HepG2 (cell line): ENCODE measurements at regions not wholly inside any gene's neighbourhood (a gene's known extent, or its start where the extent isn't known, plus 50 kb on each side); places are given as distances from the start of the nearest gene placed in this dataset.

Experiments
- ATAC-seq: fragments of 200-7000 bp; cut with Tn5 transposase; 3 replicates; pipeline ENCODE4 v1.9.1; 2020; ENCODE audit warnings: mild to moderate bottlenecking, moderate library complexity
- BruUV-seq: library from RNA; stranded (reverse); fragments of 400-500 nt; replicated peaks from 2 replicates; lab custom pipeline; 2021; lab: Mats Ljungman, UMichigan
- CTCF ChIA-PET: fragments of 300-600 bp; formaldehyde crosslinking; extraction: SDS; loops from one replicate; lab custom pipeline; 2021; ENCODE audit warnings: low total read pairs, inconsistent platforms, low intra/inter-chr PET ratio; lab: Yijun Ruan, JAX
- POLR2A ChIA-PET: fragments of 350-600 bp; sonication (Branson Sonifier 250); formaldehyde crosslinking; loops from one replicate; lab custom pipeline; 2020; ENCODE audit warnings: antibody characterized with exemption, inconsistent platforms; lab: Yijun Ruan, JAX
- DNase-seq: peaks from one replicate; pipeline ENCODE4 v3.0.0-alpha.2; 2015; ENCODE audit warnings: low spot score
- FAIRE-seq: peaks from 3 replicates; lab custom pipeline; 2011; peaks lifted over from hg19 to GRCh38; lab: Jason Lieb, UNC
- H2AFZ ChIP-seq: one replicate; pipeline ENCODE4 v1.6.1; 2011; ENCODE audit warnings: low read length, inconsistent platforms
- H3K27ac ChIP-seq: fragments of 300-600 bp; 3 replicates; pipeline ENCODE4 v1.8.0; 2011; ENCODE audit warnings: mixed run types, mild to moderate bottlenecking, mixed read lengths, low read length, inconsistent platforms; ENCODE audit not compliant: insufficient read depth; ENCODE audit errors: extremely low read length
- H3K27me3 ChIP-seq, 2 experiments: fragments of 200-600 bp in 1 of 2; 2 replicates in 1 of 2; 3 replicates in 1 of 2; pipeline versions ENCODE4 v1.6.0 to v1.8.0; 2011; ENCODE audit warnings: low read length in 2 of 2, mild to moderate bottlenecking in 2 of 2, moderate library complexity in 2 of 2, inconsistent platforms in 1 of 2; ENCODE audit not compliant: insufficient read depth in 2 of 2, control insufficient read depth in 1 of 2
- H3K36me3 ChIP-seq, 2 experiments: fragments of 200-600 bp in 1 of 2; replicated peaks in 1 of 2; 2 replicates in 1 of 2; 3 replicates in 1 of 2; pipeline versions ENCODE4 v1.5.1 to v1.8.0; 2011; ENCODE audit warnings: low read length in 2 of 2, inconsistent platforms in 1 of 2; ENCODE audit not compliant: insufficient read depth in 2 of 2, control insufficient read depth in 1 of 2
- H3K4me1 ChIP-seq: 2 replicates; pipeline ENCODE4 v1.5.1; 2012; ENCODE audit warnings: low read length, inconsistent platforms; ENCODE audit not compliant: insufficient read depth
- H3K4me2 ChIP-seq: 2 replicates; pipeline ENCODE4 v1.6.0; 2011; ENCODE audit warnings: low read depth, low read length, inconsistent platforms
- H3K4me3 ChIP-seq, 3 experiments: fragments of 200-600 bp in 1 of 3; sonication (generic), shearing (Covaris generic) in 1 of 3; replicated peaks in 1 of 3; 2 replicates each; pipeline ENCODE4 v1.5.1; 2011 to 2016; ENCODE audit warnings: low read length in 3 of 3, inconsistent platforms in 2 of 3, low read depth in 2 of 3, mild to moderate bottlenecking in 2 of 3, control low read depth in 1 of 3, mixed read lengths in 1 of 3; ENCODE audit not compliant: insufficient read depth in 1 of 3
- H3K79me2 ChIP-seq: one replicate; pipeline ENCODE4 v1.6.1; 2011; ENCODE audit warnings: low read length, inconsistent platforms; ENCODE audit not compliant: insufficient read depth
- H3K9ac ChIP-seq: 2 replicates; pipeline ENCODE4 v1.6.0; 2011; ENCODE audit warnings: mild to moderate bottlenecking, low read depth, low read length, inconsistent platforms; ENCODE audit not compliant: insufficient read depth
- H3K9me3 ChIP-seq: 2 replicates; pipeline ENCODE4 v1.5.1; 2012; ENCODE audit warnings: mild to moderate bottlenecking, low read length
- H4K20me1 ChIP-seq: 2 replicates; pipeline ENCODE4 v1.6.0; 2011; ENCODE audit warnings: inconsistent platforms, mild to moderate bottlenecking, low read length, moderate library complexity; ENCODE audit not compliant: insufficient read depth
- FOXA3 ChIP-seq: IDR thresholded peaks from 2 replicates; pipeline ENCODE4 v1.6.1; 2016; ENCODE audit warnings: missing genetic modification reagents, missing compliant biosample characterization
- HDAC1 ChIP-seq: sonication (generic); formaldehyde crosslinking; IDR thresholded peaks from 2 replicates; pipeline ENCODE4 v1.5.1; 2020; ENCODE audit warnings: mild to moderate bottlenecking, missing genetic modification reagents
- MIER3 ChIP-seq: IDR thresholded peaks from 2 replicates; pipeline ENCODE4 v1.6.1; 2016; ENCODE audit warnings: missing compliant biosample characterization, borderline replicate concordance
- SALL1 ChIP-seq: sonication (generic); formaldehyde crosslinking; IDR thresholded peaks from 2 replicates; pipeline ENCODE4 v1.8.0; 2022; ENCODE audit warnings: mild to moderate bottlenecking, missing genetic modification reagents
- TEAD3 ChIP-seq: optimal IDR thresholded peaks from 2 replicates; pipeline ENCODE3; 2016; ENCODE audit warnings: borderline replicate concordance
- WGBS: methylation state at CpG from one replicate; pipeline ENCODE4 v1.1.6; 2017; ENCODE audit warnings: low lambda C conversion rate; 5-methylcytosine and 5-hydroxymethylcytosine counted together
- in situ Hi-C: cut with HindIII; loops from 2 replicates; pipeline ENCODE4 v1.10.0; 2017; ENCODE audit warnings: low pct_unique_long_range_greater_than_20kb; ENCODE audit not compliant: extremely low pct_ligation_motif_present
- intact Hi-C: fragments of 100-400 bp; cut with micrococcal nuclease; formaldehyde crosslinking; loops from one replicate; pipeline ENCODE4 v1.10.0; 2022; ENCODE audit not compliant: unreplicated experiment

DNA sequence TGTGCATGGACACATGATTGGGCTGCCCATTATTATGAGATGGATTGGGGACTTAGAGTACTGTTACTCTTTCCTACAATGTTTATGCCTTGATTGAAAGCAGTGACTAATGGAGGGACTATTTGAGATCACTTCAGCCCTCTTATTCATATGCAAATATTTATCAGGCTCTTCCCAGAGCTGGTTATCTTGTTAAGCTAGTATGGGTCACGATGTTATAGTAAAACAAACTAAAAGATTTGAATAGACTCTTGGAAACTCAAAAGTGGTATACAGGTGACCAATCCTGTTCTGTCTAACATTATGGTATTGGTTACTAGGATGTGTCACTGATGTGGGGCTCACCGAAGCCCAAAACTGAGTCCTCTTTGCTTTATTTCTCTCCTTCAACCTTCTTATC lies 306.2 kb upstream of the CASK start:
- no peaks in the 10 kb centered on the region for H3K27me3 ChIP-seq
- no peak overlapping the region for H3K4me3 ChIP-seq
- no peak overlapping the region for H3K4me2 ChIP-seq
- no peak overlapping the region for H3K9ac ChIP-seq
- BruUV-seq: no TSS peak
- no peaks in the 10 kb centered on the region for H3K4me1 ChIP-seq
- no peak overlapping the region for H2AFZ ChIP-seq
- no peak for DNase-seq
- WGBS: 30% methylated on average over 2 of the region's 2 CpGs
- H3K36me3 ChIP-seq: no peaks in the 10 kb centered on the region
- ChIA-PET POLR2A (no interaction called here), CTCF (no interaction called here)
- no peak for TF ChIP-seq FOXA3 (CRISPR knock-in tag)
- H4K20me1 ChIP-seq: no peaks in the 10 kb centered on the region
- in situ Hi-C loops (no loop called here), intact Hi-C loops (no loop called here)
- H3K27ac ChIP-seq: no peak overlapping the region
- H3K9me3 ChIP-seq: no peaks in the 10 kb centered on the region
- ATAC-seq: no peak
- FAIRE-seq: no peak
- no peaks in the 10 kb centered on the region for H3K79me2 ChIP-seq

DNA sequence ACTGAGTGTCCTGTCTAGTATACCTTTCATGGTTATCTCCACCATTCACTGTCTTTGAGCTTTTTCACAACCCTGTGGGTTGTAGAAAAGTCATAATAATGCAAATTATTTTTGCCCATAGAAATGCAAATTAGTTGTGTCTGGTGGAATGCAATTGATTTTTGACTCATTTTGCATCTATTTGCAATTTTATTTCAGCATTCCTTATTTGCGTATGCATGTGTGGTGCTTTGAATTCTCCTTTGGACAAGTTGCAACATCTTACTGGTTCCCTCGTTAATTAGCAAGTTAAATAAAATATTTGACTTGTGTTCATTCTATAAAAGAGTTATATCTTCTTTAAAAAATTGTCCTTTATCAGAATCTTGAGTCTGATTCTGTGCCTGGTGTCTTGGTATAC lies 297.3 kb upstream of the CASK start:
- H3K9ac ChIP-seq: no peak overlapping the region
- no peak overlapping the region for H3K4me3 ChIP-seq
- CTCF ChIA-PET: no interaction called here
- H3K27ac ChIP-seq: no peak overlapping the region
- intact Hi-C loops: no loop called here
- no peaks in the 10 kb centered on the region for H4K20me1 ChIP-seq
- DNase-seq (no peak), ATAC-seq (no peak), FAIRE-seq (no peak)
- in situ Hi-C loops: no loop called here
- no peaks in the 10 kb centered on the region for H3K36me3 ChIP-seq
- no peak overlapping the region for H3K4me2 ChIP-seq
- no peak overlapping the region for H2AFZ ChIP-seq
- H3K27me3 ChIP-seq: no peaks in the 10 kb centered on the region
- no peaks in the 10 kb centered on the region for H3K4me1 ChIP-seq
- no peaks in the 10 kb centered on the region for H3K79me2 ChIP-seq
- H3K9me3 ChIP-seq: no peaks in the 10 kb centered on the region
- no peak for TF ChIP-seq SALL1 (CRISPR knock-in tag)
- no peak for TF ChIP-seq MIER3 (CRISPR knock-in tag)
- no peak for TF ChIP-seq TEAD3 (CRISPR knock-in tag)
- no peak for TF ChIP-seq HDAC1 (CRISPR knock-in tag)
- POLR2A ChIA-PET: no interaction called here
- no TSS peak for BruUV-seq
- 44% methylated on average over 2 of the region's 2 CpGs for WGBS
